Testis (tissue), 2 donors: ENCODE measurements at regions not wholly inside any gene's neighbourhood (a gene's known extent, or its start where the extent isn't known, plus 50 kb on each side); places are given as distances from the start of the nearest gene placed in this dataset.

ENCODE experiments used
- CTCF ChIP-seq, 3 experiments: fragments of 450-650 bp in 2 of 3; fragments of 200-600 bp in 1 of 3; sonication (generic) in 1 of 3; IDR thresholded peaks; one replicate each; pipeline ENCODE4 v1.5.1; 2016 to 2019; ENCODE audit warnings: antibody characterized with exemption in 3 of 3, mild to moderate bottlenecking in 2 of 3, moderate library complexity in 1 of 3
- POLR2A ChIP-seq: fragments of 450-650 bp; IDR thresholded peaks from one replicate; pipeline ENCODE4 v1.6.1; 2017; ENCODE audit warnings: antibody characterized with exemption, mild to moderate bottlenecking, moderate library complexity

DNA sequence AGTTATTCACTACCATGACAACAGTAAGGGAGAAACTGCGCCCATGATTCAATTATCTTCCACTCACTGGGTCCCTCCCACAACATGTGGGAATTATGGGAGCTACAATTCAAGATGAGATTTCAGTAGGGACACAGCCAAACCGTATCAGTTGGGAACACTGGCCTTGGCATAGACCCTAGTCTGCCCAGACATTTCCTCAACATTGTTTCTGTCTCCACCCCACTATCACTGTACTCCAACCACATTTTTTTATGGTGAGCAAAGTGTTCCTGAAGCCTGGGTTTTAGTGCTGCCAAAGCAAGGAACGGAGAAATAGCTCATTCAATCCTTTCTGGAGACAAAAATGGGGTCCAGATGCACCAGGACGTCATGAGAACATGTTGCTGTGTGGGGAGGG, 122.6 kb upstream of the CCDC179 start:
- TF ChIP-seq CTCF (IDR thresholded peaks at IDR 0.05) (no peak), POLR2A (no peak)
